Heart left ventricle (tissue), 16 donors: ENCODE measurements at regions not wholly inside any gene's neighbourhood (a gene's known extent, or its start where the extent isn't known, plus 50 kb on each side); places are given as distances from the start of the nearest gene placed in this dataset.

ENCODE experiments used
- ATAC-seq, 4 donors: fragments of 200-7000 bp; cut with Tn5 transposase; one replicate each; pipeline ENCODE4 v1.9.1; 2020 to 2022; ENCODE audit warnings: moderate library complexity in 4 of 4, mild to moderate bottlenecking in 3 of 4, moderate number of reproducible peaks in 1 of 4
- DNase-seq, 5 donors: peaks; one replicate each; pipeline ENCODE4 v3.0.0-alpha.2; 2020
- H3K27ac ChIP-seq, 12 donors: fragments of 200-600 bp; sonication (generic) in 4 of 12; one replicate each; pipeline versions ENCODE4 v1.5.0 to v1.8.0; 2016 to 2022; ENCODE audit warnings: mild to moderate bottlenecking in 2 of 12
- H3K27me3 ChIP-seq, 9 donors: fragments of 200-600 bp; sonication (generic) in 2 of 9; one replicate each; pipeline versions ENCODE4 v1.5.1 to v1.8.0; 2016 to 2022; ENCODE audit warnings: mild to moderate bottlenecking in 3 of 9
- H3K36me3 ChIP-seq, 9 donors: fragments of 200-600 bp; sonication (generic) in 2 of 9; one replicate each; pipeline versions ENCODE4 v1.5.0 to v1.8.0; 2018 to 2022; ENCODE audit warnings: mild to moderate bottlenecking in 2 of 9
- H3K4me1 ChIP-seq, 12 donors: fragments of 200-600 bp; sonication (generic) in 4 of 12; one replicate each; pipeline versions ENCODE4 v1.5.0 to v1.8.0; 2016 to 2022; ENCODE audit warnings: mild to moderate bottlenecking in 3 of 12
- H3K4me3 ChIP-seq, 12 donors: fragments of 200-600 bp; sonication (generic) in 4 of 12; one replicate each; pipeline versions ENCODE4 v1.5.0 to v1.8.0; 2017 to 2022; ENCODE audit warnings: mild to moderate bottlenecking in 9 of 12, moderate library complexity in 4 of 12
- H3K9me3 ChIP-seq, 12 donors: fragments of 200-600 bp; sonication (generic) in 4 of 12; one replicate each; pipeline versions ENCODE4 v1.5.0 to v1.8.0; 2016 to 2022; ENCODE audit warnings: mild to moderate bottlenecking in 1 of 12
- CTCF ChIP-seq, 12 donors: fragments of 200-600 bp; sonication (generic) in 4 of 12; IDR thresholded peaks; one replicate each; pipeline versions ENCODE4 v1.5.0 to v1.8.0; 2018 to 2022; ENCODE audit warnings: antibody characterized with exemption in 12 of 12, mild to moderate bottlenecking in 5 of 12
- POLR2A ChIP-seq, 2 donors: fragments of 450-650 bp; IDR thresholded peaks; one replicate each; pipeline ENCODE4 v1.6.1; 2017; ENCODE audit warnings: antibody characterized with exemption in 2 of 2, mild to moderate bottlenecking in 2 of 2, moderate library complexity in 2 of 2
- WGBS, 4 donors: extraction: QIAGEN DNeasy Blood & Tissue Kit in 2 of 4; methylation state at CpG; one replicate each; pipeline versions ENCODE4 v1.1.5 to v1.1.7; 2013 to 2018; 5-methylcytosine and 5-hydroxymethylcytosine counted together
- intact Hi-C, 10 donors: fragments of 100-400 bp; cut with DNase I; formaldehyde crosslinking; loops; one replicate each; pipeline versions ENCODE4 v1.11.1 to v1.14.2; 2022
- donor health status: ischemic (EF 13 %, LVEDD 7.1; RV severe dilation, severe dysfunction).
- donor health status: healthy with polysubstance abuse.
- donor health status: DM: no; HTN: yes; CAD: no.
- donor health status: DM: no; HTN: no; CAD: no.
- donor health status: ischemic (EF 25% LVEDD 6.9; RV normal size, moderate dysfunction).
- donor health status: ischemic (EF 25% LVEDD 5.7; RV mildly dilated, moderate dysfunction).
- donor health status: healthy.
- donor health status: DM: yes; HTN: yes; CAD: no.
- donor health status: ischemic (EF 35%, LVEDD 5.7; RV mildly dilated, moderate dysfunction).
- donor health status: nonischemic (EF 11% LVEDD 7.7; RV severe dilation, severe dysfunction).
- donor health status: DM: yes; HTN: yes; CAD: no.
- donor health status: PGD.
- donor health status: ischemic (EF 29% LVEDD 5.4; RV normal size, mild dysfunction).
- donor health status: nonischemic (EF 23%, LVEDD 6.1; RV moderate dilation, normal function).

GRCh38 chr6:102417368-102417998 is 1024.0 kb downstream of the GRIK2 start:
- intact Hi-C loops, result no loop called here
- no peak overlapping the region for H3K27ac ChIP-seq
- H3K4me1 ChIP-seq, result no peaks in the 10 kb centered on the region
- WGBS, 4 donors, result 66 to 76% (median 67%) methylated on average over 4 of the region's 4 CpGs
- no peak for TF ChIP-seq CTCF (IDR thresholded peaks at IDR 0.05)
- no peak for TF ChIP-seq POLR2A (IDR thresholded peaks at IDR 0.05)
- H3K9me3 ChIP-seq, result peaks cover 0 to 8% (median 0%) of the 10 kb centered on the region in 12 donors
- no peaks in the 10 kb centered on the region for H3K36me3 ChIP-seq
- H3K27me3 ChIP-seq, result no peaks in the 10 kb centered on the region
- no peak for ATAC-seq
- no peak overlapping the region for H3K4me3 ChIP-seq
- DNase-seq, result no peak

- no peak for TF ChIP-seq POLR2A (IDR thresholded peaks at IDR 0.05)
- TF ChIP-seq CTCF (IDR thresholded peaks at IDR 0.05), result no peak
- Histone ChIP-seq H3K27ac (no peak overlapping the region), H3K9me3 (peaks cover 0 to 8% (median 0%) of the 10 kb centered on the region in 12 donors), H3K4me3 (no peak overlapping the region), H3K4me1 (no peaks in the 10 kb centered on the region), H3K27me3 (no peaks in the 10 kb centered on the region), H3K36me3 (no peaks in the 10 kb centered on the region)
- DNase-seq (no peak), ATAC-seq (no peak)
- intact Hi-C loops, result no loop called here
- WGBS, 4 donors, result 65 to 78% (median 70%) methylated on average over 1 of the region's 1 CpG
These were observed 1022.4 kb downstream of the GRIK2 start for GRCh38 chr6:102415891-102416290.

- H3K27me3 ChIP-seq, result no peaks in the 10 kb centered on the region
- H3K9me3 ChIP-seq, result peaks cover 0 to 8% (median 0%) of the 10 kb centered on the region in 12 donors
- H3K4me3 ChIP-seq, result no peak overlapping the region
- H3K36me3 ChIP-seq, result no peaks in the 10 kb centered on the region
- H3K4me1 ChIP-seq, result no peaks in the 10 kb centered on the region
- H3K27ac ChIP-seq, result no peak overlapping the region
- intact Hi-C loops, result no loop called here
- DNase-seq (no peak), ATAC-seq (no peak)
- TF ChIP-seq CTCF (IDR thresholded peaks at IDR 0.05), result no peak
- TF ChIP-seq POLR2A (IDR thresholded peaks at IDR 0.05), result no peak
- WGBS, 4 donors, result 60 to 78% (median 68%) methylated on average over 3 of the region's 3 CpGs
These were observed 1018.3 kb downstream of the GRIK2 start for GRCh38 chr6:102411796-102412195.

GRCh38 chr6:102407886-102408741 is 1014.6 kb downstream of the GRIK2 start:
- intact Hi-C loops, result no loop called here
- no peaks in the 10 kb centered on the region for H3K36me3 ChIP-seq
- H3K27ac ChIP-seq, result no peak overlapping the region
- no peak for TF ChIP-seq POLR2A (IDR thresholded peaks at IDR 0.05)
- no peak for TF ChIP-seq CTCF (IDR thresholded peaks at IDR 0.05)
- ATAC-seq (no peak), DNase-seq (no peak)
- WGBS, 4 donors, result 71 to 78% (median 74%) methylated on average over 4 of the region's 4 CpGs
- H3K4me3 ChIP-seq, result no peak overlapping the region
- H3K27me3 ChIP-seq, result no peaks in the 10 kb centered on the region
- H3K4me1 ChIP-seq, result no peaks in the 10 kb centered on the region
- H3K9me3 ChIP-seq, result no peaks in the 10 kb centered on the region
